IMR-90 (cell line): ENCODE measurements at regions not wholly inside any gene's neighbourhood (a gene's known extent, or its start where the extent isn't known, plus 50 kb on each side); places are given as distances from the start of the nearest gene placed in this dataset.

Experiments used
- BHLHE40 ChIP-seq: fragments of 150-350 bp; IDR thresholded peaks from 2 replicates; pipeline ENCODE4 v1.6.1; 2016; ENCODE audit warnings: mild to moderate bottlenecking, low read depth, low read length
- CEBPB ChIP-seq: IDR thresholded peaks from 2 replicates; pipeline ENCODE4 v1.6.1; 2012; ENCODE audit warnings: low read depth, low read length, improper control_type of control experiment
- CHD1 ChIP-seq: IDR thresholded peaks from 2 replicates; pipeline ENCODE4 v1.6.1; 2012; ENCODE audit warnings: low read depth, low read length, improper control_type of control experiment
- CTCF ChIP-seq: conservative IDR thresholded peaks from 2 replicates; pipeline ENCODE4 v1.5.1; 2012; ENCODE audit warnings: mild to moderate bottlenecking, low read depth, low read length, improper control_type of control experiment
- ELK1 ChIP-seq: fragments of 150-350 bp; IDR thresholded peaks from 2 replicates; pipeline ENCODE4 v1.6.1; 2016; ENCODE audit warnings: low read depth, mild to moderate bottlenecking, low read length, moderate library complexity, borderline replicate concordance
- FOS ChIP-seq: fragments of 150-350 bp; IDR thresholded peaks from 2 replicates; pipeline ENCODE4 v1.6.1; 2016; ENCODE audit warnings: low read depth, low read length
- MAFK ChIP-seq: IDR thresholded peaks from 2 replicates; pipeline ENCODE4 v1.6.1; 2012; ENCODE audit warnings: low read depth, low read length, improper control_type of control experiment
- MAZ ChIP-seq: IDR thresholded peaks from 2 replicates; pipeline ENCODE4 v1.6.1; 2012; ENCODE audit warnings: low read depth, mild to moderate bottlenecking, low read length, improper control_type of control experiment, moderate library complexity, borderline replicate concordance
- MXI1 ChIP-seq: IDR thresholded peaks from 2 replicates; pipeline ENCODE4 v1.6.1; 2012; ENCODE audit warnings: low read depth, mild to moderate bottlenecking, low read length, moderate library complexity, borderline replicate concordance
- NFE2L2 ChIP-seq: fragments of 150-350 bp; IDR thresholded peaks from 2 replicates; pipeline ENCODE4 v1.6.1; 2016; ENCODE audit warnings: low read depth, mild to moderate bottlenecking, low read length
- POLR2A ChIP-seq: IDR thresholded peaks from 2 replicates; pipeline ENCODE4 v1.6.1; 2012; ENCODE audit warnings: mild to moderate bottlenecking, low read depth, low read length
- RCOR1 ChIP-seq: IDR thresholded peaks from 2 replicates; pipeline ENCODE4 v1.6.1; 2012; ENCODE audit warnings: mild to moderate bottlenecking, low read length, improper control_type of control experiment; ENCODE audit not compliant: insufficient replicate concordance
- SMC3 ChIP-seq: fragments of 150-350 bp; IDR thresholded peaks from 2 replicates; pipeline ENCODE4 v1.6.1; 2016; ENCODE audit warnings: low read depth, mild to moderate bottlenecking, antibody characterized with exemption, low read length, moderate library complexity
- USF2 ChIP-seq: fragments of 150-350 bp; IDR thresholded peaks from 2 replicates; pipeline ENCODE4 v1.6.1; 2017; ENCODE audit warnings: mild to moderate bottlenecking, antibody characterized with exemption, low read length, low read depth

- TF ChIP-seq CTCF (no peak), RCOR1 (no peak), BHLHE40 (no peak), POLR2A (no peak), CEBPB (no peak), USF2 (no peak), CHD1 (no peak), MAFK (no peak), FOS (no peak), NFE2L2 (no peak), MXI1 (no peak), ELK1 (no peak), SMC3 (no peak), MAZ (no peak)
These were observed 273.3 kb downstream of the MREG start for GRCh38 chr2:215740071-215740470.
